K562 (cell line): ENCODE measurements at regions not wholly inside any gene's neighbourhood (a gene's known extent, or its start where the extent isn't known, plus 50 kb on each side); places are given as distances from the start of the nearest gene placed in this dataset.

Source experiments
- ATAC-seq: fragments of 200-7000 bp; cut with Tn5 transposase; 3 replicates; pipeline ENCODE4 v1.9.1; 2020; ENCODE audit warnings: moderate library complexity
- BruUV-seq: library from RNA; stranded (reverse); fragments of 400-500 nt; replicated peaks from 2 replicates; lab custom pipeline; 2021; lab: Mats Ljungman, UMichigan
- CTCF ChIA-PET: fragments of 300-600 bp; formaldehyde crosslinking; extraction: SDS; loops from one replicate; lab custom pipeline; 2021; ENCODE audit warnings: low intra/inter-chr PET ratio; lab: Yijun Ruan, JAX
- POLR2A ChIA-PET: fragments of 300-600, 350-650 bp; sonication (Branson Sonifier 250); formaldehyde crosslinking; extraction: SDS; loops from one replicate; lab custom pipeline; 2021; ENCODE audit warnings: antibody characterized with exemption, inconsistent platforms; lab: Yijun Ruan, JAX
- DNase-seq, 4 experiments: peaks; one replicate each; pipeline versions ENCODE4 v3.0.0 to v3.0.0-alpha.2; 2011 to 2018; ENCODE audit warnings: low spot score in 3 of 4, mixed read lengths in 3 of 4; ENCODE audit errors: extremely low read depth in 1 of 4
- FAIRE-seq: peaks from 2 replicates; lab custom pipeline; 2011; peaks lifted over from hg19 to GRCh38; lab: Jason Lieb, UNC
- H2AFZ ChIP-seq: 2 replicates; pipeline ENCODE4 v1.6.0; 2011; ENCODE audit warnings: low read depth, low read length, control low read depth, inconsistent platforms
- H3K27ac ChIP-seq: fragments of 200-600 bp; 3 replicates; pipeline ENCODE4 v1.8.0; 2011; ENCODE audit warnings: low read depth, mild to moderate bottlenecking, control low read depth, inconsistent platforms, low read length, moderate library complexity, mixed read lengths; ENCODE audit errors: extremely low read depth
- H3K27me3 ChIP-seq, 2 experiments: fragments of 300-600 bp in 1 of 2; 2 replicates in 1 of 2; 3 replicates in 1 of 2; pipeline versions ENCODE4 v1.6.0 to v1.8.0; 2011; ENCODE audit warnings: inconsistent platforms in 2 of 2, low read length in 2 of 2, mild to moderate bottlenecking in 1 of 2, mixed read lengths in 1 of 2, moderate library complexity in 1 of 2; ENCODE audit not compliant: control insufficient read depth in 2 of 2, insufficient read depth in 2 of 2
- H3K36me3 ChIP-seq: fragments of 300-600 bp; 3 replicates; pipeline ENCODE4 v1.8.0; 2011; ENCODE audit warnings: mild to moderate bottlenecking, low read length, inconsistent platforms; ENCODE audit not compliant: control insufficient read depth, insufficient read depth
- H3K4me1 ChIP-seq, 2 experiments: fragments of 200-600 bp in 1 of 2; replicated peaks in 1 of 2; 2 replicates in 1 of 2; 3 replicates in 1 of 2; pipeline versions ENCODE4 v1.5.1 to v1.8.0; 2011; ENCODE audit warnings: inconsistent platforms in 2 of 2, low read length in 2 of 2, mild to moderate bottlenecking in 1 of 2, mixed read lengths in 1 of 2, moderate library complexity in 1 of 2; ENCODE audit not compliant: control insufficient read depth in 2 of 2, insufficient read depth in 2 of 2
- H3K4me2 ChIP-seq: 2 replicates; pipeline ENCODE4 v1.6.1; 2011; ENCODE audit warnings: low read length, control low read depth, inconsistent platforms, mixed read lengths; ENCODE audit not compliant: insufficient read depth
- H3K4me3 ChIP-seq: fragments of 200-600 bp; sonication (generic), shearing (Covaris generic); 2 replicates; pipeline ENCODE4 v1.5.1; 2016; ENCODE audit warnings: control low read depth, inconsistent platforms
- H3K79me2 ChIP-seq: fragments of 200-600 bp; 3 replicates; pipeline ENCODE4 v1.8.0; 2011; ENCODE audit warnings: low read length, inconsistent platforms; ENCODE audit not compliant: control insufficient read depth, insufficient read depth
- H3K9ac ChIP-seq, 2 experiments: 2 replicates each; pipeline versions ENCODE4 v1.6.0 to v1.6.1; 2011; ENCODE audit warnings: low read depth in 2 of 2, low read length in 2 of 2, control low read depth in 1 of 2, inconsistent platforms in 1 of 2, mild to moderate bottlenecking in 1 of 2, mixed read lengths in 1 of 2; ENCODE audit not compliant: insufficient read depth in 1 of 2
- H3K9me1 ChIP-seq: one replicate; pipeline ENCODE4 v1.6.0; 2011; ENCODE audit warnings: inconsistent platforms, mild to moderate bottlenecking, low read length, moderate library complexity; ENCODE audit not compliant: control insufficient read depth, insufficient read depth
- H3K9me3 ChIP-seq: replicated peaks from 2 replicates; pipeline ENCODE4 v1.5.1; 2011; ENCODE audit warnings: low read depth, low read length, inconsistent platforms; ENCODE audit not compliant: control insufficient read depth, insufficient read depth
- H4K20me1 ChIP-seq: replicated peaks from 2 replicates; pipeline ENCODE4 v1.6.1; 2011; ENCODE audit warnings: low read length, inconsistent platforms, mixed read lengths; ENCODE audit not compliant: control insufficient read depth, insufficient read depth
- CBFA2T2 ChIP-seq: fragments of 450-650 bp; conservative IDR thresholded peaks from 2 replicates; pipeline ENCODE4 v1.6.1; 2017; ENCODE audit warnings: mild to moderate bottlenecking
- KLF16 ChIP-seq: IDR thresholded peaks from 2 replicates; pipeline ENCODE4 v1.6.1; 2016; ENCODE audit warnings: antibody characterized with exemption
- MYC ChIP-seq, 2 experiments: fragments of 250-450 bp in 1 of 2; sonication (Bioruptor Pico) in 1 of 2; IDR thresholded peaks; 2 replicates each; pipeline versions ENCODE4 v1.5.1 to v1.6.1; 2012 to 2021; ENCODE audit warnings: low read depth in 2 of 2, borderline replicate concordance in 1 of 2, improper control_type of control experiment in 1 of 2, low read length in 1 of 2, mild to moderate bottlenecking in 1 of 2, moderate library complexity in 1 of 2
- NCOA2 ChIP-seq, 2 experiments: fragments of 450-650 bp; IDR thresholded peaks; 2 replicates each; pipeline ENCODE4 v1.6.1; 2018; ENCODE audit warnings: mild to moderate bottlenecking in 2 of 2, moderate library complexity in 1 of 2; ENCODE audit not compliant: partially characterized antibody in 2 of 2
- ZNF583 ChIP-seq: fragments of 250-450 bp; sonication (Bioruptor Pico); IDR thresholded peaks from 2 replicates; pipeline ENCODE4 v1.4.0; 2020
- WGBS: fragments of 100-300 bp; shearing (Covaris generic); methylation state at CpG from one replicate; pipeline ENCODE4 v1.1.6; 2016; ENCODE audit warnings: low coverage, mixed read lengths; ENCODE audit not compliant: insufficient coverage; ENCODE audit errors: missing lambda C conversion rate; 5-methylcytosine and 5-hydroxymethylcytosine counted together
- in situ Hi-C: fragments of 300-500 bp; cut with MboI; formaldehyde crosslinking; loops from 4 replicates; pipeline ENCODE4 v1.15.0; 2018; ENCODE audit warnings: inconsistent platforms, mixed read lengths
- intact Hi-C: fragments of 100-400 bp; cut with micrococcal nuclease; formaldehyde crosslinking; loops from 2 replicates; pipeline ENCODE4 v1.14.2; 2022
- TF ChIP-seq, protein P1 (sequence below): sonication (generic); IDR thresholded peaks from 2 replicates; pipeline ENCODE4 v1.6.1; 2016

DNA sequence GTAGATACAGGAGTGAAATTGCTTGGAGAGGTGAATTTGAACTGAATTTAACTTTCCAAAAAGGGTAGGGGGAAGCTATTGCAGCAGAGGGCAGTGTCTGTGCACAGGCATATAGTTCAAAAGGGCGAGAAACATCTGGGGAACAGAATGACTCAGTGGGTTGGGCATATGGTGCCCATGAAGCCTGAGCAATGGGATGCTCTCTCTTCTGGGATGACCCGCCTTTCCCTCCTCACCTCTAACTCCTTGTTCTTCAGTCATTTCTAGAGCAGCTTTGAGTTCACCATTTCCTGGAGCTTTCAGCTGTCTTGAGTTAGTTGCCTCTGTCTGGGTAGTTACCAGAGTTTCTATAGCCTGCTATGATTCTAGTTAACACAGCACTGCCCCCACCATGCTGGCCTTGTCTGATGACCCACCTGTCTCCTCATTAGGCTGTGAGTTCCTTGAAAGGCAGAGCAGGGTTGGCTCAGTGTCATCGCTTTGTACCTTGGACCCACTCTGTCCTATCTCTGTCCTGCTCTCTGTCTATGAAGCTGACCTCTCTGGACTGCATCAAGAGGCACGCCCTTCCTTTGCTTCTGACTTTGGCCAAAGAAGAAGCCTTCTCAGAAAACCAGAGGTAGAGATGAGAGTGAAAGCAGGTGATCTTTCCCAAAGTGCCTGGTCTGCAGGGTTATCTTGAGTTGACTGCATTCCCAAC, 299.6 kb upstream of the KLF4 start:
- H3K9me3 ChIP-seq = no peaks in the 10 kb centered on the region
- CTCF ChIA-PET = no interaction called here
- no peak overlapping the region for H3K4me3 ChIP-seq
- no peak overlapping the region; a peak in 1 of 4 replicates for H3K9ac ChIP-seq
- no peaks in the 10 kb centered on the region for H4K20me1 ChIP-seq
- BruUV-seq = no TSS peak
- FAIRE-seq = no peak
- H3K79me2 ChIP-seq = no peaks in the 10 kb centered on the region
- H3K27me3 ChIP-seq = no peaks in the 10 kb centered on the region
- DNase-seq = peak in 3 of 4 experiments; percentile 20 to 49 (median 28)
- TF ChIP-seq, protein P1, sequence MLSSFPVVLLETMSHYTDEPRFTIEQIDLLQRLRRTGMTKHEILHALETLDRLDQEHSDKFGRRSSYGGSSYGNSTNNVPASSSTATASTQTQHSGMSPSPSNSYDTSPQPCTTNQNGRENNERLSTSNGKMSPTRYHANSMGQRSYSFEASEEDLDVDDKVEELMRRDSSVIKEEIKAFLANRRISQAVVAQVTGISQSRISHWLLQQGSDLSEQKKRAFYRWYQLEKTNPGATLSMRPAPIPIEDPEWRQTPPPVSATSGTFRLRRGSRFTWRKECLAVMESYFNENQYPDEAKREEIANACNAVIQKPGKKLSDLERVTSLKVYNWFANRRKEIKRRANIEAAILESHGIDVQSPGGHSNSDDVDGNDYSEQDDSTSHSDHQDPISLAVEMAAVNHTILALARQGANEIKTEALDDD = peak; percentile 58; the same call in 1 of the 2 replicates
- TF ChIP-seq CBFA2T2 (0 out of 2 replicates have a peak, but pooled peaks have one; percentile 10), MYC (IDR thresholded peaks at IDR 0.05; ENCODE audit: low read depth, low read length) (no peak), MYC (CRISPR knock-in tag; IDR thresholded peaks at IDR 0.05; ENCODE audit: borderline replicate concordance, low read depth) (no peak), ZNF583 (CRISPR knock-in tag) (no peak), KLF16 (no peak), NCOA2 (IDR thresholded peaks at IDR 0.05; ENCODE audit: partially characterized antibody in 2 of 2) (no peak)
- H3K27ac ChIP-seq = no peak overlapping the region
- intact Hi-C loops = loop anchor here (10.0 kb wide), 1 partner anchor 306 kb away; no protein-coding TSS in a partner anchor
- H3K4me1 ChIP-seq = peaks cover 20 to 32% of the 10 kb centered on the region in 2 experiments; a peak in 4 of 5 replicates
- in situ Hi-C loops = no loop called here
- H3K36me3 ChIP-seq = no peaks in the 10 kb centered on the region
- POLR2A ChIA-PET = no interaction called here
- 47% methylated on average over 4 of the region's 4 CpGs for WGBS
- no peak overlapping the region for H3K4me2 ChIP-seq
- ATAC-seq = peak; percentile 59
- H2AFZ ChIP-seq = no peak overlapping the region
- no peaks in the 10 kb centered on the region for H3K9me1 ChIP-seq
